GM13977 (cell line): ENCODE measurements at regions not wholly inside any gene's neighbourhood (a gene's known extent, or its start where the extent isn't known, plus 50 kb on each side); places are given as distances from the start of the nearest gene placed in this dataset.

Source experiments
- DNase-seq: peaks from one replicate; pipeline ENCODE4 v3.0.0; 2012; ENCODE audit warnings: low spot score
- in situ Hi-C: fragments of 300-500 bp; cut with MboI; formaldehyde crosslinking; loops from one replicate; pipeline ENCODE4 v1.12.0; 2022; ENCODE audit warnings: low sequenced_read_pairs, low pct_unique_long_range_greater_than_20kb, mixed read lengths, inconsistent platforms; ENCODE audit not compliant: unreplicated experiment
- TF ChIP-seq, protein P1 (sequence below): IDR thresholded peaks from 2 replicates; pipeline ENCODE4 v1.5.1; 2012; ENCODE audit warnings: mild to moderate bottlenecking, control low read depth; ENCODE audit not compliant: insufficient read depth; ENCODE audit errors: extremely low read depth, missing control alignments

DNA sequence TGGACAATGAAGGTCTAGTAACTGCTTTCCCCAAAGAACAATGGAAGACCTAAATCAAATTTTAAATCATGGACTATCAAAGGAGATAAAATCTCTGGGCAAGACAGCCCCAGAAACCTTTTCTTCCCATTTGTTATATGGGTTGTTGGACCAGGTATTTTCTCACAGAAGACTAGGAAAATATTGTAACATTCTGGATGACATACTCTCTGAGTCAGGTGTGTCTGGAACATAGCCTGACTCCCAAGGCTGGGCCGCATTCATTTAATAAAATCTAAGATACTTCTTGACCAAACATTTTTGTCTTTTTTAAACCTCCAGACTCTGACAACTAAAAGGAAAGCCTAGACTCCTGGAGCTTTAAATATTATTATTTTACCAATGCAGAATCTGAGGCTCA, 87.9 kb downstream of the ATP23 start:
- in situ Hi-C loops, result no loop called here
- DNase-seq, result no peak
- TF ChIP-seq, protein P1, sequence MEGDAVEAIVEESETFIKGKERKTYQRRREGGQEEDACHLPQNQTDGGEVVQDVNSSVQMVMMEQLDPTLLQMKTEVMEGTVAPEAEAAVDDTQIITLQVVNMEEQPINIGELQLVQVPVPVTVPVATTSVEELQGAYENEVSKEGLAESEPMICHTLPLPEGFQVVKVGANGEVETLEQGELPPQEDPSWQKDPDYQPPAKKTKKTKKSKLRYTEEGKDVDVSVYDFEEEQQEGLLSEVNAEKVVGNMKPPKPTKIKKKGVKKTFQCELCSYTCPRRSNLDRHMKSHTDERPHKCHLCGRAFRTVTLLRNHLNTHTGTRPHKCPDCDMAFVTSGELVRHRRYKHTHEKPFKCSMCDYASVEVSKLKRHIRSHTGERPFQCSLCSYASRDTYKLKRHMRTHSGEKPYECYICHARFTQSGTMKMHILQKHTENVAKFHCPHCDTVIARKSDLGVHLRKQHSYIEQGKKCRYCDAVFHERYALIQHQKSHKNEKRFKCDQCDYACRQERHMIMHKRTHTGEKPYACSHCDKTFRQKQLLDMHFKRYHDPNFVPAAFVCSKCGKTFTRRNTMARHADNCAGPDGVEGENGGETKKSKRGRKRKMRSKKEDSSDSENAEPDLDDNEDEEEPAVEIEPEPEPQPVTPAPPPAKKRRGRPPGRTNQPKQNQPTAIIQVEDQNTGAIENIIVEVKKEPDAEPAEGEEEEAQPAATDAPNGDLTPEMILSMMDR, result no peak

DNA sequence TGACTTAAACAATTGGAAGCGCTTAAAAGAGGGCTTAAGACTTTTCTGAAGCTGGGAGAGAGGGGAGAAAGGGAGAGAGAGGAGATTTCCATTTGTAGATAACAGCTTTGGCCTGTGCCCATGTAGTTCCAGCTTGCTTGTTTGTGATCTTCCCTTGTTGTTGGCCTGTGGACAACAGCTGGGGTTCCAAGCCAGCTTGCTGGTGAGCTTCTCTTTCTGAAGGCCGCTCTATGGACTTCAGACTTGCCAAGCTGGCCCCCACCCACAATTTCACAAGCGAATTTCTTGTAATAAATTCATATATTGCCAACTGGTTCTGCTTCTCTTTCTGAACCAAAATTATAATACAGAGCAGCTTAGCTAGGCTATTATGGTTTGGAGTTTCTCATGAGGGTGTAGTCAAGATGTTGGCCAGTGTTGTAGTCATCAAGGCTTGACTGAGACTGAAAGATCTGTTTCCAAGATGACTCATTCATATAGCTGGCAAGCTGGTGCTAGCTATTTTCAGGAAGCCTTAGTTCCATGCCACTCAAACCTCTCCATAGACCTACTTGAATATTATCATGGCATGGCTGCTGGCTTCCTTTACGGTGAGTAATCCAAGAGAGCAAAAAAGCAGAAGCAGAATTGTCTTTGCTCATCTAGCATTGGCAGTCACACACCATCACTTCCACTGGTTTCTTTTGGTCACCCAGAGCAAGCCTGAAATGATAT, 89.4 kb downstream of the ATP23 start:
- in situ Hi-C loops, result no loop called here
- no peak for DNase-seq
- TF ChIP-seq, protein P1, result no peak

DNA sequence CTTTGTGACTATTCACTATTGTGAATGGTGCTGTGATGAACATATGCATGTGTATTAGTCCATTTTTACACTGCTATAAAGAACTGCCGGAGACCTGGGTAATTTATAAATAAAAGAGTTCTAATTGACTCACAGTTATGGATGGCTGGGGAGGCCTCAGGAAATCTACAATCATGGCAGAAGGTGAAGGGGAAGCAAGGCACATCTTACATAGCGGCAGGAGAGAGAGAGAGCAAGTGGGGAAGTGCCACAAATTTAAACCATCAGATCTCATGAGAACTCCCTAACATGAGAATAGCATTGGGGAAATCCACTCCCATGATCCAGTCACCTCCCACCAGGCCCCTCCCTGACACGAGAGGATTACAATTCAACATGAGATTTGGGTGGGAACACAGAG, 90.8 kb downstream of the ATP23 start:
- no peak for DNase-seq
- TF ChIP-seq, protein P1, result no peak
- in situ Hi-C loops, result no loop called here

- TF ChIP-seq, protein P1, result no peak
- in situ Hi-C loops, result no loop called here
- no peak for DNase-seq
Observed at GRCh38 chr12:58033831-58034230, 92.5 kb downstream of the ATP23 start.

DNA sequence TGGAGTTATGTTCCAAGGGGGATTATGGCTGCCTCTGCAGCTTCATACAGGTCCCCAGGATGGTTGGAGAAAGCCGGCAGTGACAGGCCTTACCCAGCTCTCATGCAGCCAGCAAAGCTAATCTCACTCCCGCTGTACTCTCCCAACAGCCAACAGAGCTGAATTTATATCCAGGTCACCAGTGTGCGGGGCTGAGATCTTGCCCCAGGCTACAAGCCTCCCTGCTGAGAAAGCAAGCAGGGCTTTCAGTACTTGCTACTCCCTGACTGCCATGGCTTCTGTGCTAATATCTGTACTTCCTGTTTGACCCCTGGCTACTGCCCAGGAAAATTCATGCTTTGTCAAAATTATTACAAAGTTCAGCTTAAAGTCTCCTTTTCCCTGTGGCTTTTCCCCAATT, 92.9 kb downstream of the ATP23 start:
- no peak for DNase-seq
- TF ChIP-seq, protein P1, result no peak
- in situ Hi-C loops, result no loop called here

- TF ChIP-seq, protein P1, result no peak
- DNase-seq, result no peak
Observed at GRCh38 chr12:58034712-58035111, 93.3 kb downstream of the ATP23 start.

More at GRCh38 chr12:58034712-58035111, 93.3 kb downstream of the ATP23 start:
- in situ Hi-C loops, result no loop called here
